HFF-Myc (cell line): ENCODE measurements at regions not wholly inside any gene's neighbourhood (a gene's known extent, or its start where the extent isn't known, plus 50 kb on each side); places are given as distances from the start of the nearest gene placed in this dataset.

Source experiments
- DNase-seq: peaks from one replicate; pipeline ENCODE4 v3.0.0-alpha.2; 2011; ENCODE audit warnings: low read depth; ENCODE audit errors: extremely low read depth
- H3K4me3 ChIP-seq: replicated peaks from 2 replicates; pipeline ENCODE4 v1.5.1; 2011; ENCODE audit warnings: low read depth, mild to moderate bottlenecking, control low read depth, low read length
- CTCF ChIP-seq: IDR thresholded peaks from 2 replicates; pipeline ENCODE4 v1.5.1; 2012; ENCODE audit warnings: mild to moderate bottlenecking, low read depth, low read length, control low read depth; ENCODE audit errors: missing control alignments

- no peak overlapping the region for H3K4me3 ChIP-seq
- no peak for DNase-seq
- TF ChIP-seq CTCF = no peak
Measured at GRCh38 chr7:88700725-88701124, 58.8 kb upstream of the ZNF804B start.

GRCh38 chr7:88694207-88694606, 65.3 kb upstream of the ZNF804B start:
- DNase-seq = no peak
- no peak overlapping the region for H3K4me3 ChIP-seq
- no peak for TF ChIP-seq CTCF

DNA sequence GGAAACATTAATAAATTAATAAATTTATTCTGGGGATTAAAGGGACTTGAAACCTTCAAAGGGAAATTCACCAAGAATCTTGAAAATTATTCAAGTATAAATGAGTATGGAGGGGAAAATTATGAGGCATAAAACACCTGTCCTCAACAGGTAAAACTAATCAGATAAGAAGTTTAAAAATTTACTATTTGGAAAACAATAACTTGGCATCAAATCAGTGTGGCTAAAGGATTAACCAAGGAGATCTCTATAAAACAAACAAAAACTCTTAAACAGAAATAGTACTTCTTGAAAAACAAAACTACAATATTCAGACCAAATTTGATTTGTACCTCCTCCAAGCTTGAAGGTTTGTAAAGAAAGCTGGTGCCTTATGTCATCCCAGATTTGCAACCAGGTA, 66.4 kb upstream of the ZNF804B start:
- H3K4me3 ChIP-seq = no peak overlapping the region
- no peak for DNase-seq
- TF ChIP-seq CTCF = no peak

GRCh38 chr7:88692493-88692892, 67.0 kb upstream of the ZNF804B start:
- DNase-seq = no peak
- TF ChIP-seq CTCF = no peak
- no peak overlapping the region for H3K4me3 ChIP-seq

DNA sequence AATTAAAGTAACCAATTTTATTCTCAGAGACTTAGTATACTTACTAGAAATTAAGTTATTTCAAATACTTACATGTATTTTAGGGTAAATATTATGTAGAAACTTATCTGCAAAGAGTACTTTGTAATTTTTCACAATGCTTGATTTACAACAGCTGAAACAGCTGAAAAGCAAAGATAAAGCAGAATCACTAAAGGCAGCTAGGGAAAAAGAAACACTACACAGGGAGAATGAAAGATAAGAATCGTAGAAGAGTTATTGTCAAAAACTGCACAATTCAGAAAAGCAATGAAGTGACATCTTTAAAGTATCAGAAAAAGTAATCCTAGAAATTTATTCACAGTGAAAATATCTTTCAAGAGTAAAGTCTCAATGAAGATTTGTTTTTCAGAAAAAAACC, 69.7 kb upstream of the ZNF804B start:
- DNase-seq = no peak
- no peak for TF ChIP-seq CTCF
- H3K4me3 ChIP-seq = no peak overlapping the region

DNA sequence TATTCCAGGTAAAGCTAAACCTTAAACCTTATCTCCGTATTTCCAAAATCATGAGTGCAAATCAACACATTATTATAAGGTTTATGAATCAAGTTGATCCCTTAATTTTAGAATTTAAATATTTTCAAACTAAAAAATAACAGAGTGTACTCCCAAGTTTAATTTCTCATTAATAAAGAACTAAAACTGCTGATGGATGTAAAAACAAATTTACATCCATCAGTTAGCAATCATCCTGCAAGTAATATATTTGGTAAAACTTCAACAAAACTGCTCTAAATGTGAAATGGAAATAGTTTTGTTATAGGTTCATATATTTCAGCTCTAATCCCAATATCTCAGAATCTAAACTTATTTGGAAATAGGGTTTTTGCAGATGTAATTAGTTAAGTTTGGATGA, 71.3 kb upstream of the ZNF804B start:
- TF ChIP-seq CTCF = no peak
- H3K4me3 ChIP-seq = no peak overlapping the region
- no peak for DNase-seq

DNA sequence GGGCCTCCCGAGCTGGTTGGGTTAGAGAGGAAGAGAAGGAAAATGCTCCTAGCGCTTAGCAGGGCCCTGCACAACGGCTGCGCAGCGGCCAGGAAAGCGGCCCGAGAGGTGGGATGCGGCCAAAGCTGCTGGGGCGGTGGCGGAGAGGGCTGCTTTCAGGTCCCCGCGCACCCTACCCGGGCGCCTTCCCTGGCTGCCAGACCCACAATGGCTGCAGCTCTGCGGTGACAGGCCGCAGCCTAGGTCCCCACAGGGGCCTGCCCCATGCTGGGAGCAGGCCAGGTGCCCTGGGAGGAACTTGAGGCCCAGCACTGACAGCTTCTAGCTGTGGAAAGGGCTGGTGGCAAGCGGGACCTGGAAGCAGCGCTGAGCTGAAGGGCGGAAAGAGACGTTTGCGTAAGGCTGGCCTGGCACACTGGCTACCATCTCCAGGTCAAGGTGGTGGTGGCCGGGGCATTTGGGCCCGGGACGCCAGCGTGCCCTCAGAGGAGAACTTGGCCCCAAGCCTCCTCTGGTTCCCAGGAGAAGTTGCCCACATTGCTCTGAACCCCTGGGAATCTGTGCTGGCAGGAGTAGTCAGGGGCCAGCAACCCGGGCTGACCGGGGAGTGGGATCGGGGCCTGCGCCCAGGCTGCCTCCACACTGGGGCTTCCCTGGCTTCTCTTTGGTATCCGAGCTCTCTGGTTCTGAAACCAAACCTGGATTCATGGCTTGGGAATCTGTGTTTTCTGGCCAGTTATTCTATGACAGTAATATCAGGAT, 72.9 kb upstream of the ZNF804B start:
- DNase-seq = no peak
- no peak for TF ChIP-seq CTCF
- no peak overlapping the region for H3K4me3 ChIP-seq
